ENCODE measurements at regions not wholly inside any gene's neighbourhood (a gene's known extent, or its start where the extent isn't known, plus 50 kb on each side); places are given as distances from the start of the nearest gene placed in this dataset.

DNA sequence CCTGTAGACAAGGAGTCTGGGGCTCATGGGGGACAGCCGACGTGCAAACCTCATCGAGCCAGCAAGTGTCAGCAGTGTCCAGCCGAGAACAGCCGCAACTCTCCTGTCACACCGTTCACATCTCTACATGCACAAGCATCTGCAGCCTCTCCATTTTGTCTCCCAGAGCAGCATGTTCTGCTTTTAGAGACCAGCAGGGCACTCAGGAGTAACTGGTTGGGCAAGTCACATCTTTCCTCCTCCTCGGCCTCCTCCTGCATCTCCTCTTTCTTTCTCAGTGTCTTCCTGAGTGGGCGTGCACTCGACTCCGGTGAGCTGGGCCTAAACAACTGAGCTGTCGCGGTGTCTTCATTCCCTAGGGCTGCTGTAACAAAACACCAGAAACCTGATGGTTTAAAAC lies 249.9 kb downstream of the SH3BP4 start:
- no peak for TF ChIP-seq POLR2A (IDR thresholded peaks at IDR 0.05; ENCODE audit: low read depth, low read length)
- DNase-seq (ENCODE audit: insufficient read length, low spot score) (no peak), FAIRE-seq (no peak)

DNA sequence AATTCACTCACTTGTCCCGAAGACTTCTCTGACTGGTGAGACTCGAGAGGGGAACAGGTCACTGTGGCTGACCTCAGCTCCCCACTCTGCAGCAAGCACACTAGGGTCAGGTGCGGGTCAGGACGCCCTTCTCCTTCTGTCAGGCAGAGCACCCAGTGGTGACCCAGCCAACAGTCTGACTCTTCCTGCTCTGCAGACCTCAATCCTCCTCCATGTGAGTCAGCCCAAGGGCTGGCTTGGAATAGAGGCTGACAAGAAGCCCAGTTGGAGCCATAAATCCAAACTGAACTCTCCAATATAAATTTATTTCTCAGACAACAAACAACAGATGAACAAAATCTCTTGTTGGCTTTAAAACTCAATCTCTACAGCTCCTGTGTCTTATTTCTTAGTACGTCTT lies 253.1 kb downstream of the SH3BP4 start:
- FAIRE-seq (no peak), DNase-seq (ENCODE audit: insufficient read length, low spot score) (no peak)
- TF ChIP-seq PAX5 (IDR thresholded peaks at IDR 0.05; ENCODE audit: insufficient read depth, low read length, severe bottlenecking) (no peak), POLR2A (IDR thresholded peaks at IDR 0.05; ENCODE audit: low read depth, low read length) (no peak), POU2F2 (IDR thresholded peaks at IDR 0.05; ENCODE audit: low read depth, low read length) (no peak), POLR2AphosphoS5 (IDR thresholded peaks at IDR 0.05; ENCODE audit: low read depth, low read length) (no peak), SPI1 (IDR thresholded peaks at IDR 0.05; ENCODE audit: low read depth, low read length) (no peak), TAF1 (IDR thresholded peaks at IDR 0.05; ENCODE audit: low read depth, low read length) (no peak)

DNA sequence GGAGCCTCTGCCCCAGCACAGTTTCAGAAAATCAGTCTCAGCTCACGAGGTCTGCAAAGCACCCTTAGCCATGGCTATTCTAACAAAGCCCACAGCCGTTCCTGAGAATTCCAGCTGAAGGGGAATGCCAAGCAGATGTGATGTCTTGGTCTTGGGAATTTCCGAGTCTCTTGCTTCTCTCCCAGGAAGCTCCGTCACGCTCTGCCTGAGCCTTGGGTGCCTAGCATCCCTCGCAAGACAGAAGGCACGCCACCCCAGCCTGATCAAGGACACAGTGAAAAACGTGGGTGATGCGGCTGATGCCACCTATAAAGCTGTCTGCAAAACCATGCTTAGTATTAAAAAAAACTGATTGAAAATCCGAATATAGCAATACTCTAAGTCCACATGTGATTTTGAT lies 254.6 kb downstream of the SH3BP4 start:
- no peak for DNase-seq (ENCODE audit: insufficient read length, low spot score)
- FAIRE-seq = no peak
- TF ChIP-seq POLR2AphosphoS5 (IDR thresholded peaks at IDR 0.05; ENCODE audit: low read depth, low read length) = no peak

DNA sequence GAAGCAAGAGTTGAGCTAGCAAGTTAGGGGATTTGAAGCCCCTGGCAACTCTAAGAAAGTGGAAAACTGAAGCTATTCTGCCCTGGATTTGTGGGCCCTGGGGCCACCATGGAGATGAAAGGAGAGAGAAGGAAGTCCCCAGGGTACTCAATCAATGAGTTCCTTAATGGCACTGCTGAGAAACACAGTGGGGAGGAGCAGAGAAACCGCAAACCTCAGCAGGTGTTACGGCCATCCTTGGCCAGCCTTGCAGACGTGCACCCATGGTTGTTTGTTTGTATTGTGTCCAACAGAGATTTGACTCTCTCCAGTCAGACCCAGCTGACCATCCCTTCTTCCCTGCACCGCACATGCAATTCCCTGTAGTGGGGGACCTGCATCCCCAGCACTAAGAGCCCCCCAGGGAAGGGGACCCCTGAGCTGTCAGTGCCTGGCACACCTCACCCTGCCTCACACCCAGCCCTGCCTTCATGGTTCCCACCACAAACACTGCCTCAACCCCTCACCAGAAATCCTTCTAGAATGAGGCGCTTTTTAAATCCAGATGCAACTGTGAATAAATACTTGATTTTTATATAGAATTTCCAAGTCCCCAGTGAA lies 255.3 kb downstream of the SH3BP4 start:
- TF ChIP-seq POLR2AphosphoS5 (IDR thresholded peaks at IDR 0.05; ENCODE audit: low read depth, low read length) (no peak), POU2F2 (IDR thresholded peaks at IDR 0.05; ENCODE audit: low read depth, low read length) (no peak), POLR2A (IDR thresholded peaks at IDR 0.05; ENCODE audit: low read depth, low read length) (no peak), SPI1 (IDR thresholded peaks at IDR 0.05; ENCODE audit: low read depth, low read length) (no peak), PAX5 (IDR thresholded peaks at IDR 0.05; ENCODE audit: insufficient read depth, low read length, severe bottlenecking) (no peak), TAF1 (IDR thresholded peaks at IDR 0.05; ENCODE audit: low read depth, low read length) (no peak)
- no peak for FAIRE-seq
- no peak for DNase-seq (ENCODE audit: insufficient read length, low spot score)

DNA sequence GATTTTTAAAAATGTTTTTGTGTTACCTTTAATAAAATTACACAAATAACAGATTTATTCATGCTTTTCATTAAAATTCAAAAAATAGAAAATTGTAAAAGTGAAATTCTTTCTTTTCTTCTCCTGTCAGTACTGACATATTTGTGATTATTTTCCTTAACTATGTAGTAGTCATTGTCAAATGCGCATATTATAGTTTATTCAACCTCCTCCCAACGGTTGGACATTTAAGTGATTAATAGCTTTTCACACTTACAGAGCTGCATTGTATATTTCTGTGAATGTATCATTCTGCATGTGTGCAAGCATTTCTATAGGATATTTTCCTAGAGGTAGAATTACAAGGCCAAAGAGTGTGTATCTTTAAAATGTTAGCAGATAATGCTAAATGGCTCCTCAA lies 259.2 kb downstream of the SH3BP4 start:
- no peak for FAIRE-seq
- TF ChIP-seq POLR2A (IDR thresholded peaks at IDR 0.05; ENCODE audit: low read depth, low read length) (no peak), POU2F2 (IDR thresholded peaks at IDR 0.05; ENCODE audit: low read depth, low read length) (no peak), PAX5 (IDR thresholded peaks at IDR 0.05; ENCODE audit: insufficient read depth, low read length, severe bottlenecking) (no peak), POLR2AphosphoS5 (IDR thresholded peaks at IDR 0.05; ENCODE audit: low read depth, low read length) (no peak), SPI1 (IDR thresholded peaks at IDR 0.05; ENCODE audit: low read depth, low read length) (no peak), TAF1 (IDR thresholded peaks at IDR 0.05; ENCODE audit: low read depth, low read length) (no peak)
- DNase-seq (ENCODE audit: insufficient read length, low spot score) = no peak

DNA sequence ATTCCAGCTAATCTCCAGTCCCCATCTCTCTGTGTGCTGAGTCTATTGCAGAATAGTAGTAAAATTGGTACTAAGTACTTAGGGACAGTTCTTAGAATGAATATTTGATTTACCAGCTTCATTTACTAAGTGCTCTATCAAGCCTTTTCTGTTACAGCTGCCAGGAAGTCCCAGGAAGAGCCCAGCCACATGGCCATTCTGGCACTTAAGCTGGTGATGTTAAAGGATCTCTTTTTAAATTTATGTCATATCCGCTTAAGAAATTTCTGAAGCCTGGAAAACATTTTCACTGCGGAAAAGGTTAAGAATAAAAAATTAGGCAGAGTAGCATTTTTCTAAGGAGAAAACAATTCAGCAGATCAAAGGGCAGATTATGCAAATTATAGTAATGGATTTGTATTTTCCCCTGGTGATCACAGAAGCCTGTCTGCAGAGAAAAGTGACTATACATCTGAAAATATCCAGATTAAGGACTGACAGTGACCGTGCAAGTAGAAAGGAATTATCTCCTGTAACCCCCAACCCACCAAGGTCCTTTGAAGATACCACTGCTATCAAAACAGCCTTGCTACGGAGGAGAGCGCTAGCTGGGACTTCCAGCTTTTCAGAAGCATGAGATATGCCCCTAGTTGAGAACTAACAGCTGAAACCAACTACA lies 260.8 kb downstream of the SH3BP4 start:
- TF ChIP-seq POLR2A (IDR thresholded peaks at IDR 0.05; ENCODE audit: low read depth, low read length) (no peak), TAF1 (IDR thresholded peaks at IDR 0.05; ENCODE audit: low read depth, low read length) (no peak), POLR2AphosphoS5 (IDR thresholded peaks at IDR 0.05; ENCODE audit: low read depth, low read length) (no peak), POU2F2 (IDR thresholded peaks at IDR 0.05; ENCODE audit: low read depth, low read length) (no peak), SPI1 (IDR thresholded peaks at IDR 0.05; ENCODE audit: low read depth, low read length) (no peak), PAX5 (IDR thresholded peaks at IDR 0.05; ENCODE audit: insufficient read depth, low read length, severe bottlenecking) (no peak)
- no peak for DNase-seq (ENCODE audit: insufficient read length, low spot score)
- no peak for FAIRE-seq

DNA sequence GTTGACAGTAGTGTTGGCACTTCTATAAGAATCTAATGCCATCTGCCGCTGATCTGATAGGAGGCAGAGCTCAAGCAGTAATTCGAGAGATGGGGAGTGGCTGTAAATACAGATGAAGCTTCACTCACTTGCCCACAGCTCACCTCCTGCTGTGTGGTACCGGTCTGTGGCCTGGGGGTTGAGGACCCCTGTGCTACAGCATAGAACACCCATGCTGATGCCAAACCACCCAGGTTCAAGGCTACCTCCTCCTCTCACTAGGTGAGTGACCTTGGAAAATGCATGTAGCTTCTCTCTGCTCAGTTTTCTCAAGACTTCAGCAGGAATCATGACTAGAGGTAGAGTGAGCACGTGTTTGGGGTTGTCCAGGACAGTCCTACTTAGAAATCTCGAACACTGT lies 263.4 kb downstream of the SH3BP4 start:
- no peak for TF ChIP-seq POLR2AphosphoS5 (IDR thresholded peaks at IDR 0.05; ENCODE audit: low read depth, low read length)
- TF ChIP-seq TAF1 (IDR thresholded peaks at IDR 0.05; ENCODE audit: low read depth, low read length) = no peak
- TF ChIP-seq SPI1 (IDR thresholded peaks at IDR 0.05; ENCODE audit: low read depth, low read length) = no peak
- no peak for TF ChIP-seq POLR2A (IDR thresholded peaks at IDR 0.05; ENCODE audit: low read depth, low read length)
- TF ChIP-seq PAX5 (IDR thresholded peaks at IDR 0.05; ENCODE audit: insufficient read depth, low read length, severe bottlenecking) = no peak
- TF ChIP-seq POU2F2 (IDR thresholded peaks at IDR 0.05; ENCODE audit: low read depth, low read length) = no peak
- FAIRE-seq = no peak
- no peak for DNase-seq (ENCODE audit: insufficient read length, low spot score)

DNA sequence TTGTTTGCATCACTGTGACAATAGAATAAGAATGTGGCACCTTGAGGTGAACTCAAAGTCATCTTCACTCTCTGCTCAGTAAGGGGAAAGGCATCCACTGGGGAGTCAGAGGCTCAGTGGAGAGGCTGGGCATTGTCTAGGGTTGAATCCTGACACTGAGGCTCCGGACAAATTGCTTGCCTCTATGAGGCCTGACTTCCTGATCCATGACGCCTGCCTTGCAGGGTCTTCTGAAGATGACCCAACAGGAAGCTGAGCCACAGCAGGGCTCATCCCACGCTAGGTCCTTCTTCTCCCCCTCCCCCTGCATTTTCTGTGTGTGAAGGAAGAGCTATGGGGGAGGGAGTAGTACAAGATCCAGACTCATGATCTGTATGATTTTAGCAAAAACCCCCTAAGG lies 265.1 kb downstream of the SH3BP4 start:
- no peak for TF ChIP-seq PAX5 (IDR thresholded peaks at IDR 0.05; ENCODE audit: insufficient read depth, low read length, severe bottlenecking)
- no peak for TF ChIP-seq POLR2AphosphoS5 (IDR thresholded peaks at IDR 0.05; ENCODE audit: low read depth, low read length)
- no peak for TF ChIP-seq POU2F2 (IDR thresholded peaks at IDR 0.05; ENCODE audit: low read depth, low read length)
- no peak for TF ChIP-seq TAF1 (IDR thresholded peaks at IDR 0.05; ENCODE audit: low read depth, low read length)
- no peak for TF ChIP-seq SPI1 (IDR thresholded peaks at IDR 0.05; ENCODE audit: low read depth, low read length)
- no peak for TF ChIP-seq POLR2A (IDR thresholded peaks at IDR 0.05; ENCODE audit: low read depth, low read length)
- FAIRE-seq = no peak
- no peak for DNase-seq (ENCODE audit: insufficient read length, low spot score)

DNA sequence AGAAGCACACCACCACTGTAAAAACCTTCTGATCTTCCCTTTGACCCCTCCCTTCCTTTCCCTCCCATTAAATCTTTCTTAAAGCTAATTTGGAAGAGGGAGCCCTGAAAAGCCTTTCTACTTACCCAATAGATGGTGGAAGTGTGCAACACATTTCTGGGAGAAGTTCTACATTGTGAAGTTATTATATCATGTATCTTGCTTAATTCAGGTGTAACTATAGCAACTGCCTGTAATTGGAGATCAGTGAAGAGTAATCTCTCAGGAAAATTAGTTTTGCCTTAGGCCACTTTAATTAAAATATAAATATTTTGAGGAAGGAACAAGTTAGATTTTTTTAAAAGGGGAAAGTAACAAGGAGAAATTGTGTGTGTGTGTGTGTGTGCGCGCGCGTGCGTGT lies 266.0 kb downstream of the SH3BP4 start:
- DNase-seq (ENCODE audit: insufficient read length, low spot score) (no peak), FAIRE-seq (no peak)
- TF ChIP-seq PAX5 (IDR thresholded peaks at IDR 0.05; ENCODE audit: insufficient read depth, low read length, severe bottlenecking) (no peak), POU2F2 (IDR thresholded peaks at IDR 0.05; ENCODE audit: low read depth, low read length) (no peak), POLR2A (IDR thresholded peaks at IDR 0.05; ENCODE audit: low read depth, low read length) (no peak), SPI1 (IDR thresholded peaks at IDR 0.05; ENCODE audit: low read depth, low read length) (no peak), TAF1 (IDR thresholded peaks at IDR 0.05; ENCODE audit: low read depth, low read length) (no peak)

DNA sequence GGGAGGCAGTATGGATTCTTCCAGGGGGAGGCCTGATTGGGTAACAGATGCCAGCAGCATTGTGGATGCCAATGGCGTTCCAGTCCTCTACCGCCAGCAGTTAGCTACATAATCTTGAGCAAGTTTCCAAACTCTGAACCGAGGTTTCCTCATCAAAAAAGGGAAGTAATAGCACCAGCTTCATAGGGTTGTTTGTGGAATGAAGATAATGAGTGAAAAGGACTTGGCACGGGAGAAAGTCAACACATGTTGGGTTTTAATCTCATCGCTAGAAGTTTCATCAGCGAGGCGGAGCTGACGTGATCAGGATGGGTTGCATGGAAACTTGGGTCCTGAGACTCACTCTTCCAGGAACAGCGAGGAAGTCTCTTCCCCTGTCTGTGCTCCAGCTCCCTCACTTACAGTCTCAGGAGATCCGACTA lies 266.7 kb downstream of the SH3BP4 start:
- no peak for DNase-seq (ENCODE audit: insufficient read length, low spot score)
- TF ChIP-seq POLR2A (IDR thresholded peaks at IDR 0.05; ENCODE audit: low read depth, low read length) = no peak
- TF ChIP-seq SPI1 (IDR thresholded peaks at IDR 0.05; ENCODE audit: low read depth, low read length) = no peak
- no peak for TF ChIP-seq POLR2AphosphoS5 (IDR thresholded peaks at IDR 0.05; ENCODE audit: low read depth, low read length)
- no peak for TF ChIP-seq POU2F2 (IDR thresholded peaks at IDR 0.05; ENCODE audit: low read depth, low read length)
- no peak for TF ChIP-seq PAX5 (IDR thresholded peaks at IDR 0.05; ENCODE audit: insufficient read depth, low read length, severe bottlenecking)
- TF ChIP-seq TAF1 (IDR thresholded peaks at IDR 0.05; ENCODE audit: low read depth, low read length) = no peak
- FAIRE-seq = no peak

All from GM12891 (cell line).